DND-41 (cell line): ENCODE measurements at regions not wholly inside any gene's neighbourhood (a gene's known extent, or its start where the extent isn't known, plus 50 kb on each side); places are given as distances from the start of the nearest gene placed in this dataset.

ENCODE experiments used
- ATAC-seq: fragments of 200-7000 bp; cut with Tn5 transposase; 3 replicates; pipeline ENCODE4 v1.9.1; 2021; ENCODE audit warnings: low read depth; ENCODE audit not compliant: insufficient read depth
- DNase-seq: peaks from one replicate; pipeline ENCODE4 v3.0.0-alpha.2; 2020
- H2AFZ ChIP-seq: 2 replicates; pipeline ENCODE4 v1.6.0; 2012; ENCODE audit warnings: low read depth, low read length
- H3K27ac ChIP-seq: 2 replicates; pipeline ENCODE4 v1.5.1; 2012; ENCODE audit warnings: low read length, inconsistent platforms
- H3K27me3 ChIP-seq: fragments of 200-600 bp; sonication (generic); 2 replicates; pipeline ENCODE4 v1.6.0; 2012; ENCODE audit warnings: low read length, mild to moderate bottlenecking, inconsistent platforms; ENCODE audit not compliant: insufficient read depth, poor library complexity
- H3K36me3 ChIP-seq: 2 replicates; pipeline ENCODE4 v1.5.1; 2012; ENCODE audit warnings: low read length, inconsistent platforms; ENCODE audit not compliant: insufficient read depth
- H3K4me1 ChIP-seq: 2 replicates; pipeline ENCODE4 v1.5.1; 2012; ENCODE audit warnings: mild to moderate bottlenecking, low read length; ENCODE audit not compliant: insufficient read depth
- H3K4me2 ChIP-seq: 2 replicates; pipeline ENCODE4 v1.6.0; 2012; ENCODE audit warnings: mild to moderate bottlenecking, moderate library complexity, low read length, inconsistent platforms; ENCODE audit not compliant: insufficient read depth
- H3K4me3 ChIP-seq, 2 experiments: fragments of 200-600 bp in 1 of 2; shearing (Covaris generic) in 1 of 2; 2 replicates each; pipeline ENCODE4 v1.5.1; 2012 to 2016; ENCODE audit warnings: inconsistent platforms in 2 of 2, low read length in 2 of 2, mild to moderate bottlenecking in 2 of 2, low read depth in 1 of 2, moderate library complexity in 1 of 2
- H3K79me2 ChIP-seq: 2 replicates; pipeline ENCODE4 v1.6.0; 2012; ENCODE audit warnings: low read length, inconsistent platforms; ENCODE audit not compliant: insufficient read depth
- H3K9ac ChIP-seq: 2 replicates; pipeline ENCODE4 v1.6.0; 2012; ENCODE audit warnings: low read depth, mild to moderate bottlenecking, inconsistent platforms, low read length, moderate library complexity
- H3K9me3 ChIP-seq: 2 replicates; pipeline ENCODE4 v1.5.1; 2012; ENCODE audit warnings: low read length, moderate library complexity, mild to moderate bottlenecking, inconsistent platforms; ENCODE audit not compliant: insufficient read depth, severe bottlenecking
- H4K20me1 ChIP-seq: 2 replicates; pipeline ENCODE4 v1.6.0; 2012; ENCODE audit warnings: low read length; ENCODE audit not compliant: insufficient read depth
- CTCF ChIP-seq: IDR thresholded peaks from 2 replicates; pipeline ENCODE4 v1.5.1; 2012; ENCODE audit warnings: borderline replicate concordance, low read length, moderate library complexity, mild to moderate bottlenecking; ENCODE audit not compliant: poor library complexity, severe bottlenecking; ENCODE audit errors: extremely low read depth
- EZH2 ChIP-seq: IDR thresholded peaks from 3 replicates; pipeline ENCODE4 v1.6.1; 2012; ENCODE audit warnings: borderline replicate concordance, low read depth, mild to moderate bottlenecking, moderate library complexity, low read length, inconsistent platforms; ENCODE audit not compliant: severe bottlenecking

DNA sequence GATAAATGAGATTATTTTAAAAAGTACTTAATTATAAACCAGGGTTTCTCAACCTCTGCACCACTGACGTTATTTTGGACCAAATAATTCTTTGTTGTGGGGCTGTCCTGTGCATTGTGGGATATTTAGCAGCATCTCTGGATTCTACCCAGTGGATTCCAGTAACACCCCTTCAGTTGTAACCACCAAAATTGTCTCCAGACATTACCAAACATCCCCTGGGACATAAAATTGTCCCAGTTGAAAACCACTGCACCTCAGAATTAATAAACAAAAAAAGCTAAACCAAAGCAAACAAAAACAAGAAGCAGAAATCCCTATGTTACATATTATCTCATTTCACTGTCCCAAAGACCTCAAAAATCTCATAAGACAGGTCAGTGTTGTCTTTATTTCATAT lies 54.2 kb upstream of the GIMD1 start:
- Histone ChIP-seq H4K20me1 (no peaks in the 10 kb centered on the region), H2AFZ (no peak overlapping the region), H3K4me1 (no peaks in the 10 kb centered on the region), H3K36me3 (no peaks in the 10 kb centered on the region), H3K79me2 (no peaks in the 10 kb centered on the region), H3K9me3 (no peaks in the 10 kb centered on the region), H3K4me2 (no peak overlapping the region), H3K27me3 (no peaks in the 10 kb centered on the region), H3K4me3 (no peak overlapping the region), H3K27ac (no peak overlapping the region), H3K9ac (no peak overlapping the region)
- TF ChIP-seq CTCF (no peak), EZH2 (no peak)
- ATAC-seq (no peak), DNase-seq (no peak)

GRCh38 chr4:106421441-106422296 lies 53.1 kb upstream of the GIMD1 start:
- no peaks in the 10 kb centered on the region for H3K4me1 ChIP-seq
- no peaks in the 10 kb centered on the region for H4K20me1 ChIP-seq
- no peak overlapping the region for H3K9ac ChIP-seq
- H3K79me2 ChIP-seq, result no peaks in the 10 kb centered on the region
- ATAC-seq (no peak), DNase-seq (no peak)
- no peak overlapping the region for H2AFZ ChIP-seq
- H3K36me3 ChIP-seq, result no peaks in the 10 kb centered on the region
- no peak overlapping the region for H3K27ac ChIP-seq
- no peaks in the 10 kb centered on the region for H3K9me3 ChIP-seq
- H3K4me2 ChIP-seq, result no peak overlapping the region
- no peak for TF ChIP-seq CTCF
- TF ChIP-seq EZH2, result no peak
- no peaks in the 10 kb centered on the region for H3K27me3 ChIP-seq
- H3K4me3 ChIP-seq, result no peak overlapping the region

- H3K27me3 ChIP-seq, result no peaks in the 10 kb centered on the region
- H3K79me2 ChIP-seq, result no peaks in the 10 kb centered on the region
- no peaks in the 10 kb centered on the region for H3K4me1 ChIP-seq
- H2AFZ ChIP-seq, result no peak overlapping the region
- H3K9ac ChIP-seq, result no peak overlapping the region
- no peak for ATAC-seq
- H3K36me3 ChIP-seq, result no peaks in the 10 kb centered on the region
- no peak overlapping the region for H3K4me3 ChIP-seq
- no peaks in the 10 kb centered on the region for H3K9me3 ChIP-seq
- no peaks in the 10 kb centered on the region for H4K20me1 ChIP-seq
- no peak overlapping the region for H3K27ac ChIP-seq
- no peak for DNase-seq
- TF ChIP-seq EZH2 (no peak), CTCF (no peak)
- H3K4me2 ChIP-seq, result no peak overlapping the region
Measured at GRCh38 chr4:106418444-106418843, 49.9 kb upstream of the GIMD1 start.
